KOPT-K1 (cell line): ENCODE measurements at regions not wholly inside any gene's neighbourhood (a gene's known extent, or its start where the extent isn't known, plus 50 kb on each side); places are given as distances from the start of the nearest gene placed in this dataset.
"Not testable (repeated sequence)": the region's sequence is repeated elsewhere in the genome, so short reads cannot be mapped to it uniquely, and the experiment has no call there.

Experiments
- H3K27ac ChIP-seq: fragments of 200-600 bp; sonication (generic); 2 replicates; pipeline ENCODE4 v1.5.1; 2016; ENCODE audit warnings: antibody characterized with exemption, mild to moderate bottlenecking, low read depth, low read length; ENCODE audit not compliant: poor library complexity, severe bottlenecking
- H3K36me3 ChIP-seq: fragments of 200-600 bp; sonication (generic); 2 replicates; pipeline ENCODE4 v1.5.1; 2017; ENCODE audit warnings: antibody characterized with exemption, mild to moderate bottlenecking, low read length, moderate library complexity; ENCODE audit not compliant: insufficient read depth
- H3K9me3 ChIP-seq: fragments of 200-600 bp; sonication (generic); 2 replicates; pipeline ENCODE4 v1.5.1; 2017; ENCODE audit warnings: antibody characterized with exemption, low read length, mild to moderate bottlenecking; ENCODE audit not compliant: insufficient read depth, poor library complexity, severe bottlenecking

DNA sequence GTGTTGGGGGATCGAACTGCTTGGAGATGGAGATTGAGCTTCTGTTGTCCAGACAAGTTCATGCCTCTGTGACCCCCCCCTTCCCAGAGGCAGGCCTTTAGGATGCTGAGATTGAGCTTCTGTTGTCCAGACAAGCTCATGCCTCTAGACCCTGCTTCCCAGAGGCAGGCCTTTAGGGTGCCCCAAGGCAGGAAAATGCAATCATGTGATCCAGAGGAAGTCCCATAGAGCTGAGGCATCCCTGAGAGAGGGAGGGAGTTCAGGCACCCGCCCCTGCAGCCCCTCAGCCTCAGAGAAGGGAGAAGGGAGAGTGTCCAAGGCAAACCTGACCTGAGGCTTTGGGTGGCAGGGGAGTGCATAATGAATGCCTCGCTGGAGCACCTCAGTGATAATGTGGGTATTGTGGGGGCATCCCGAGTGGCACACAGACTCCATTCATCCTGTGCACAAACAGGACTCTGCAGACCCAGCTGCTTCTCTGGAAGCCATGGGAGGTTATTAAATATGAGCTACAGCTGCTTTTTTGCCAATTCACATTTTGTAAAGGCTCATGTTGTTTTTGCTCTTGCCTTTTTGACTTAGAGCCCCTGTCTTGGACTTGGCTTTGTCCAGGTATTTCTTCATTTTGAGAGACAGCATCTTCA, 182.4 kb upstream of the IRF2BP2 start:
- not testable (repeated sequence) for H3K27ac ChIP-seq, H3K36me3 ChIP-seq, H3K9me3 ChIP-seq

DNA sequence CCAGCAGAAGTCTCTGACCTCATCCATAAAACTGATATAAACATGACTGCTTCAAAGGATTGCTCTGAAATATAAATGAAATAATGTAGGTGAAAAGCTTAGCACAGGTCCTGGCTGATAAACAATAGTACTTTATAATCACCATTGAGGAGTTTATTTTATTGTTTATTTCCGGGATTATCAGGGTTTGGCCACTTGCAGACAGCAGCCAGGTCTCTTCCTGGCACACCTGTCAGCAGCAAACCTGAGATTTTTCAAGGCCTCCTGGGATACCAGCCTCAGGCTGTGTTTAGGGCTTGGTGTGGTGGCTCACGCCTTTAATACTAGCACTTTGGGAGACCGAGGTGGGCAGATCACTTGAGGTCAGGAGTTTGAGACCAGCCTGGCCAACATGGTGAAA, 181.6 kb upstream of the IRF2BP2 start:
- H3K36me3 ChIP-seq, H3K27ac ChIP-seq, H3K9me3 ChIP-seq: not testable (repeated sequence)

GRCh38 chr1:234790333-234790732, 180.4 kb upstream of the IRF2BP2 start:
- not testable (repeated sequence) for H3K27ac ChIP-seq, H3K36me3 ChIP-seq, H3K9me3 ChIP-seq

- not testable (repeated sequence) for H3K9me3 ChIP-seq, H3K36me3 ChIP-seq, H3K27ac ChIP-seq
Measured at GRCh38 chr1:234787011-234787584, 177.1 kb upstream of the IRF2BP2 start.

- H3K9me3 ChIP-seq, H3K36me3 ChIP-seq, H3K27ac ChIP-seq: not testable (repeated sequence)
Measured at GRCh38 chr1:234785922-234786321, 175.9 kb upstream of the IRF2BP2 start.

- not testable (repeated sequence) for H3K27ac ChIP-seq, H3K9me3 ChIP-seq
Measured at GRCh38 chr1:234785471-234785919, 175.5 kb upstream of the IRF2BP2 start.

GRCh38 chr1:234784108-234784507, 174.1 kb upstream of the IRF2BP2 start:
- H3K36me3 ChIP-seq, H3K27ac ChIP-seq, H3K9me3 ChIP-seq: not testable (repeated sequence)

More at GRCh38 chr1:234785471-234785919, 175.5 kb upstream of the IRF2BP2 start:
- not testable (repeated sequence) for H3K36me3 ChIP-seq

DNA sequence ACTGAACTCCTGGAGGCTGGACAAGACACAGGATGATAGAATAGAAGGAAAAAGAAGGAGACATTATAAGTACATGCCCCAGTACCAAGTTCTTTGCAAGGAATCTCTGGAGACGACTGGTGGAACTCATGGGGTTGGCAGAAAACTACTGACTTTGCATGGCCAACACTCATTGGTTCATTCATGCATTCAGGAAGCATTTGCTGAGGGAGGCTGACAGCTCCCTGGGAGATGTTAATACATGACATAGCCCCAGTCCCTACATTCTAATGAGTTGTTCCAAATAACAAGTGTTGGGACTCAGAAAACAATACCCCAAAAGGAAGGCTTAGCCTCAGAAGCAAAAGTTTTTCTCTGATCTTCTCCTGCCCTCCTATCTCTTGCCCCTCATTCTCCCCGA, 172.8 kb upstream of the IRF2BP2 start:
- Histone ChIP-seq H3K27ac (no peak overlapping the region), H3K9me3 (no peaks in the 10 kb centered on the region), H3K36me3 (no peaks in the 10 kb centered on the region)

DNA sequence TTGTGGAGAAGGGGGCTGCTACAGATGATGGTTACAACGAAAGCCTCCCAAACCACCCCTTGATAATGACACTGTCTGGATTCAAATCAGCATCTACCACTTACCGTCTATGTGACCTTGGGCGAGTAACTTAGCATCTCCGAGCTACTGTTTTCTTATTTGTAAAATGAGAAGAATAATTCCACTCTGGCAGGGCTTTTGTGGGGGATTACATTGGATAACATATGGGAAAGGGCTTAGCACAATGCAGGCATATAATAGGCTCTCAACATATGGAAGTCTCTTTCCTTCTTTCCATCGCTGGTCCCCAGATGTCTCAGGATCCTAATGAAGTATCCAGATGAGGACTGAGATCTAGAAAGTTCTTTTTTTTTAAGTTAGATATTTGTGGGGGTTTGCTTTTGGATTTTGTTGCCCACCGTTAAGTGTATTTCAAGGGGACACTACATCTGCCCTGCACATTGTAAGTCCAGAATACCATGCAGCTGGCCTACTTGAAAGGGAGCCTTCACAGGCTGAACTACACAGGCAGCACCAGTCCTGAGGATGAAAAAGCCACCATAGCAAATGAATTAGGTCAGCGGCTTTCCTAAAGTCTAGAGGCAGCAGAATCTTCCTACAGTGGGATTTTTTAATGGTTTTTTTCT, 172.2 kb upstream of the IRF2BP2 start:
- H3K9me3 ChIP-seq, result no peaks in the 10 kb centered on the region
- no peaks in the 10 kb centered on the region for H3K36me3 ChIP-seq
- H3K27ac ChIP-seq, result no peak overlapping the region

- no peaks in the 10 kb centered on the region for H3K36me3 ChIP-seq
- no peaks in the 10 kb centered on the region for H3K9me3 ChIP-seq
- H3K27ac ChIP-seq, result no peak overlapping the region
Measured at GRCh38 chr1:234781241-234782065, 171.5 kb upstream of the IRF2BP2 start.

DNA sequence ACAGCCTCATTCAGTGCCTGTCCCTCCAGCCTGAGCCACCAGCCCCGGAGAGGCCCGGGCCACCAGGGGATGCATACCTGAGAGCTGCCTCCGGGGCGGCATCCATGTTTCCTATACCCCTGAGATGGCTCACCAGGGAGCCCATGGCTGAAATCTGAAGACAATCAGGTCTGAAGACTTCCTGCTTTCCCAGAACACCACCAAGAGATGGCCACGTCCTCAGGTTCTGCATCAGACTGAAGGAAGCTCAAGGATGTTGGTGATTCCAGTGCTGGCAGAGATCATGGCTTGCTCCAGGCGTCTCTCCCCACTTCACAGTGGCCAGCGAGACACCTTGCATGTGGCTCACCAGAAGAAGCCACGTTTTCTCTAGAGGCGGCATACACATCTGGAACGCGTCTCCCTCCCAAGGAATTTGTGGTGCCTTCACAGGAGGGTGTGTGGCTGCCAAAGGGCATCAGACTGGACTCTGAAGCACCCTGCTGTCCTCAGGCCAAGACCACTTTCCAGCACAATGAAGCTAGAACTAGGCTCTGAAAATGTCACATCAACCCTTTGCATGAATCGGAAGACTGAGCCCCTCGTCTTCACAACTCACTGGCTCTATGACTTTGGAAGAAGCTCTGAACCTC, 170.7 kb upstream of the IRF2BP2 start:
- Histone ChIP-seq H3K9me3 (peaks cover 5% of the 10 kb centered on the region), H3K27ac (no peak overlapping the region), H3K36me3 (no peaks in the 10 kb centered on the region)

GRCh38 chr1:234780112-234780511, 170.1 kb upstream of the IRF2BP2 start:
- Histone ChIP-seq H3K36me3 (no peaks in the 10 kb centered on the region), H3K27ac (no peak overlapping the region), H3K9me3 (peaks cover 5% of the 10 kb centered on the region)

GRCh38 chr1:234779600-234779999, 169.6 kb upstream of the IRF2BP2 start:
- not testable (repeated sequence) for H3K36me3 ChIP-seq, H3K9me3 ChIP-seq, H3K27ac ChIP-seq

GRCh38 chr1:234779160-234779538, 169.2 kb upstream of the IRF2BP2 start:
- no peaks in the 10 kb centered on the region for H3K36me3 ChIP-seq
- H3K27ac ChIP-seq, result no peak overlapping the region
- peaks cover 5% of the 10 kb centered on the region for H3K9me3 ChIP-seq
